Stomach (tissue), 8 donors: ENCODE measurements at regions not wholly inside any gene's neighbourhood (a gene's known extent, or its start where the extent isn't known, plus 50 kb on each side); places are given as distances from the start of the nearest gene placed in this dataset.

Source experiments
- DNase-seq, 2 donors: peaks; one replicate each; pipeline versions ENCODE4 v3.0.0 to v3.0.0-alpha.2; 2013 to 2019
- H3K27ac ChIP-seq, 5 donors: fragments of 200-600 bp in 4 of 5; sonication (generic) in 4 of 5; one replicate each; pipeline ENCODE4 v1.5.1; 2013 to 2019; ENCODE audit warnings: mild to moderate bottlenecking in 1 of 5, moderate library complexity in 1 of 5
- H3K27me3 ChIP-seq, 3 donors: fragments of 200-600 bp; sonication (generic); one replicate each; pipeline ENCODE4 v1.5.1; 2017 to 2019; ENCODE audit warnings: mixed run types in 1 of 3
- H3K36me3 ChIP-seq, 4 donors: fragments of 200-600 bp; sonication (generic); 1 replicate in 3 of 4; 2 replicates in 1 of 4; pipeline ENCODE4 v1.5.1; 2016 to 2019
- H3K4me1 ChIP-seq, 4 donors: fragments of 200-600 bp; sonication (generic); one replicate each; pipeline ENCODE4 v1.5.1; 2016 to 2019
- H3K4me3 ChIP-seq, 4 donors: fragments of 200-600 bp; sonication (generic) in 3 of 4; one replicate each; pipeline ENCODE4 v1.5.1; 2016 to 2019; ENCODE audit warnings: mild to moderate bottlenecking in 1 of 4
- H3K9me3 ChIP-seq, 4 donors: fragments of 200-600 bp; sonication (generic); one replicate each; pipeline ENCODE4 v1.5.1; 2016 to 2019
- EP300 ChIP-seq: sonication (generic); formaldehyde crosslinking; IDR thresholded peaks from one replicate; pipeline ENCODE4 v1.6.1; 2017; ENCODE audit warnings: antibody characterized with exemption
- POLR2A ChIP-seq, 4 donors: fragments of 450-650 bp; IDR thresholded peaks; one replicate each; pipeline ENCODE4 v1.6.1; 2016; ENCODE audit warnings: antibody characterized with exemption in 4 of 4, control low read depth in 2 of 4, mild to moderate bottlenecking in 1 of 4, moderate library complexity in 1 of 4
- POLR2AphosphoS5 ChIP-seq, 3 donors: sonication (generic); formaldehyde crosslinking; IDR thresholded peaks; one replicate each; pipeline ENCODE4 v1.6.1; 2016; ENCODE audit warnings: antibody characterized with exemption in 3 of 3
- WGBS, 5 donors: extraction: QIAGEN DNeasy Blood & Tissue Kit in 3 of 5; methylation state at CpG; one replicate each; pipeline versions ENCODE4 v1.1.5 to v1.1.7; 2013 to 2018; 5-methylcytosine and 5-hydroxymethylcytosine counted together
- intact Hi-C: fragments of 100-400 bp; cut with DNase I; formaldehyde crosslinking; loops from one replicate; pipeline ENCODE4 v1.15.1; 2023; ENCODE audit warnings: low total_unique reads
- TF ChIP-seq, protein P1 (sequence below), 7 experiments: fragments of 450-650 bp in 4 of 7; fragments of 200-600 bp in 3 of 7; sonication (generic) in 3 of 7; IDR thresholded peaks; one replicate each; pipeline ENCODE4 v1.5.1; 2016 to 2019; ENCODE audit warnings: antibody characterized with exemption in 7 of 7, control low read depth in 2 of 7, mild to moderate bottlenecking in 1 of 7
- donor health status: healthy with polysubstance abuse.
- donor health status: Bipolar disorder and iron deficiency.
- donor health status: healthy.

DNA sequence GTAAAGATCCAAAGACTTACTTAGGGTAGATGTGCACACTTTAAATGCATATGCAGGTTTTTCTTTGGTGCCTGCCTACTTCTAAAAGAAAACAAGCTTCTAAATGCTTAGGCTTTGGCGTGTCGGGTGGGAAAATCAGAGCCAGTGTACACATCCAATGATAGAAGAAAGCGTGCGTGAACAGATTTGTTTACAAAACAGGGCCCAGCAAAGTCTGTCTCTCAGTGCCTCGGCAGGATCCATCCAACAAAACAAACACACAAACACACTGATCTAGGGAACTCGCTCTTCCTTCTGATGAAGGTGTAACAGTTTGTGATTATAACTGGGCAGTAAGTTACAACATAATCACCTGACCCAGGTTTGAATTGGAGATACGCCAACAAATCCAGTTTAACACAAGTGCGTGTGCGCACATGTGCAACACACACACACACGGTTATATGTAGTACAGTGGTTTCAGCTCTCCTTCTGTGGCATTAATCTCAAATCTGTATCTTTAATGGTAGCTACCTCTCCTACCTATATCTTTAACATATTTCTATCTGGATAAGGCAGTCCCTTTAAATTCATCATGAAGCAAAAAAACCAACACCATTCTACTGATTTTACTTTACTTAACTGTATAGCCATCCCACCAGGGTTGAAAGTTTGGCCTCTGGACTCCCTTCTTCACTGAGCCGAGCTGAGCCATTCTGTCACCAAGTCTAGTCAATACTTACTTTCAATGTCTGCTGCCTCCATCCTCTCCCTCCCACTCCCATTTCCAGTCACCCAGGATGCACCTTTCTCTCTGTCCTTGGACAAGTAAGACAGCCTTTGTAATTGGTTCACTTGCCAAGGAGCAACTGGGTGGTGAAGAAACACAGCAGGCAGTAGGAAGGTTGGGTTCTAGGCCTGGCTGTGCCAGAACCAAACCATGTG is 184.4 kb upstream of the KLF14 start:
- peak overlapping the region in 1 of 4 donors; percentile 14 for H3K4me3 ChIP-seq
- peaks cover 0 to 12% (median 0%) of the 10 kb centered on the region in 4 donors for H3K36me3 ChIP-seq
- 31 to 54% (median 42%) methylated on average over 11 of the region's 11 CpGs for WGBS, 5 donors
- intact Hi-C loops: no loop called here
- peak in 1 of 3 donors; percentile 51 for TF ChIP-seq POLR2AphosphoS5 (IDR thresholded peaks at IDR 0.05)
- TF ChIP-seq EP300: no peak
- TF ChIP-seq, protein P1, sequence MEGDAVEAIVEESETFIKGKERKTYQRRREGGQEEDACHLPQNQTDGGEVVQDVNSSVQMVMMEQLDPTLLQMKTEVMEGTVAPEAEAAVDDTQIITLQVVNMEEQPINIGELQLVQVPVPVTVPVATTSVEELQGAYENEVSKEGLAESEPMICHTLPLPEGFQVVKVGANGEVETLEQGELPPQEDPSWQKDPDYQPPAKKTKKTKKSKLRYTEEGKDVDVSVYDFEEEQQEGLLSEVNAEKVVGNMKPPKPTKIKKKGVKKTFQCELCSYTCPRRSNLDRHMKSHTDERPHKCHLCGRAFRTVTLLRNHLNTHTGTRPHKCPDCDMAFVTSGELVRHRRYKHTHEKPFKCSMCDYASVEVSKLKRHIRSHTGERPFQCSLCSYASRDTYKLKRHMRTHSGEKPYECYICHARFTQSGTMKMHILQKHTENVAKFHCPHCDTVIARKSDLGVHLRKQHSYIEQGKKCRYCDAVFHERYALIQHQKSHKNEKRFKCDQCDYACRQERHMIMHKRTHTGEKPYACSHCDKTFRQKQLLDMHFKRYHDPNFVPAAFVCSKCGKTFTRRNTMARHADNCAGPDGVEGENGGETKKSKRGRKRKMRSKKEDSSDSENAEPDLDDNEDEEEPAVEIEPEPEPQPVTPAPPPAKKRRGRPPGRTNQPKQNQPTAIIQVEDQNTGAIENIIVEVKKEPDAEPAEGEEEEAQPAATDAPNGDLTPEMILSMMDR (IDR thresholded peaks at IDR 0.05): no peak
- TF ChIP-seq POLR2A (IDR thresholded peaks at IDR 0.05): no peak
- H3K27me3 ChIP-seq: no peaks in the 10 kb centered on the region
- DNase-seq: no peak
- no peaks in the 10 kb centered on the region for H3K9me3 ChIP-seq
- peaks cover 70 to 98% (median 84%) of the 10 kb centered on the region in 4 donors for H3K4me1 ChIP-seq
- peak overlapping the region; percentile 70 to 93 (median 87) for H3K27ac ChIP-seq

DNA sequence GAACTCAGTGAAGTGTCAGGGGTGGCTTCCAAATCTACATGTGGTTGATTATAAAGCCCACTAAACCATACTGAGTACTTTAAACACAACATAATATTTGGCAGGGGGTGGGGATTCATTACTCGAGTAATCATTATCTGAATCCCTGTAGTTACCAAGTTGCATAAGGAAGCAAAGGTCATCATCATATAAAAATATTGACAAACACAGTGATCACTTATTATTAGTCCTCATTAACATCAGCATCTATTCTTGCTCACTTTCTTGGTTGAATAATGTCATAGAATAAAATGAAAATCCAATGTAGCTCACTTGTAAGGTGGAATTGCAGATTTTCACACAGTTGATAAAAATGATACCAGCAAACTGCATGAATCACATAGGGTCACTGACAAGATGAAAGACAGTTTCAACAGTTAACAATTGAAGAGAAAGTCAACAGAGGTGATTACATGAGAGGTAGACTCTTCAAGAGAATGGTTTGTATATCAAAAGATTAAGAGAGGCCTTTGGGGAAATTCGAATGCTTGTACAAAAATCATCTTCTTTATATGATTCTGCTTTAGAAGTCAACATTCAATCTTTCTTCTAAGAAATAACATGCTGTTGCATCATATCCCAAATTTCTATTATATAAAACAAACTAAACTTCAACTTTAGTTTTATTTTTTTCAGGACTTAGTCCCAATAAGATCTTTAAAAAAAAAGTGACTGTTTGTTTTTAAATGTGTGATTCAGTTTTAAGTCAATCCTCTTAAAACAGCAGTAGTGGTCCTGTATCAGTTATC is 185.5 kb upstream of the KLF14 start:
- H3K36me3 ChIP-seq: peaks cover 0 to 12% (median 0%) of the 10 kb centered on the region in 4 donors
- no peaks in the 10 kb centered on the region for H3K27me3 ChIP-seq
- no peak overlapping the region for H3K4me3 ChIP-seq
- TF ChIP-seq EP300 (no peak), POLR2AphosphoS5 (IDR thresholded peaks at IDR 0.05) (no peak), POLR2A (IDR thresholded peaks at IDR 0.05) (no peak)
- TF ChIP-seq, protein P1 (IDR thresholded peaks at IDR 0.05): no peak
- H3K4me1 ChIP-seq: peaks cover 67 to 98% (median 84%) of the 10 kb centered on the region in 4 donors
- DNase-seq: no peak
- H3K27ac ChIP-seq: peak overlapping the region in 4 of 5 donors; percentile 86 to 93 (median 90)
- no peaks in the 10 kb centered on the region for H3K9me3 ChIP-seq
- intact Hi-C loops: no loop called here
- WGBS, 5 donors: 47 to 77% (median 58%) methylated on average over 2 of the region's 2 CpGs

DNA sequence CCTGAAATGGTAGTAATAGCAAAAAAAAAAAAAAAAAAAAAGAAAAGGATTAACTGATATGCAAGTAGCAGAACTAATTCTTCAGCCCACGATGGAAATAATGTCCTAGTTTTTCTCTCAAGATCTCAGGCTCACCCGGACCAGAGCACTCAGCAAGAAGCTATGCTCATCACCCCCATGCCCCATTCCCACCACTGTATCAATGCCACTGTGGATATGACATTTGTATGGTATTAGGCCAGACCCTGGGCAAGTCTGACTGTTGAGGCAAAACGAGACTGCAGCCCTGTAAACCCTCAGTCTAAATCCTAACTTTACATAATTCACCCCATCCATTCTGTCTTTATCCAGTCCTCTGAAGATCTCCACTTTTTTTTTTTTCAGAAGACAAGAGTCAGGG is 186.1 kb upstream of the KLF14 start:
- Histone ChIP-seq H3K27ac (peak overlapping the region in 4 of 5 donors; percentile 82 to 93 (median 82)), H3K27me3 (no peaks in the 10 kb centered on the region), H3K4me3 (no peak overlapping the region), H3K9me3 (no peaks in the 10 kb centered on the region), H3K4me1 (peaks cover 67 to 98% (median 84%) of the 10 kb centered on the region in 4 donors), H3K36me3 (peaks cover 0 to 12% (median 0%) of the 10 kb centered on the region in 4 donors)
- no peak for DNase-seq
- intact Hi-C loops: no loop called here
- 54 to 79% (median 72%) methylated on average over 3 of the region's 3 CpGs for WGBS, 5 donors
- TF ChIP-seq POLR2A (IDR thresholded peaks at IDR 0.05): no peak
- TF ChIP-seq, protein P1 (IDR thresholded peaks at IDR 0.05): no peak
- TF ChIP-seq EP300: no peak
- no peak for TF ChIP-seq POLR2AphosphoS5 (IDR thresholded peaks at IDR 0.05)
